Glutamatergic neuron (in vitro differentiated cells): ENCODE measurements at regions not wholly inside any gene's neighbourhood (a gene's known extent, or its start where the extent isn't known, plus 50 kb on each side); places are given as distances from the start of the nearest gene placed in this dataset.
"Not testable (repeated sequence)": the region's sequence is repeated elsewhere in the genome, so short reads cannot be mapped to it uniquely, and the experiment has no call there.

Experiments
- DNase-seq: peaks from one replicate; pipeline ENCODE4 v3.0.0; 2022
- H3K27ac Mint-ChIP-seq: one replicate; pipeline ENCODE4 v1.8.0; 2020; ENCODE audit warnings: mild to moderate bottlenecking, mixed read lengths, inconsistent platforms; ENCODE audit not compliant: unreplicated experiment
- H3K27me3 Mint-ChIP-seq: one replicate; pipeline ENCODE4 v1.8.0; 2020; ENCODE audit warnings: mild to moderate bottlenecking, moderate library complexity, mixed read lengths, inconsistent platforms; ENCODE audit not compliant: unreplicated experiment
- H3K36me3 Mint-ChIP-seq: one replicate; pipeline ENCODE4 v1.8.0; 2020; ENCODE audit warnings: mild to moderate bottlenecking, mixed read lengths, inconsistent platforms; ENCODE audit not compliant: unreplicated experiment
- H3K4me1 Mint-ChIP-seq: one replicate; pipeline ENCODE4 v1.8.0; 2020; ENCODE audit warnings: mild to moderate bottlenecking, low read depth, mixed read lengths, inconsistent platforms; ENCODE audit not compliant: unreplicated experiment
- H3K4me3 Mint-ChIP-seq: one replicate; pipeline ENCODE4 v1.8.0; 2020; ENCODE audit warnings: mild to moderate bottlenecking, mixed read lengths, inconsistent platforms; ENCODE audit not compliant: unreplicated experiment
- H3K9me3 Mint-ChIP-seq: one replicate; pipeline ENCODE4 v1.8.0; 2020; ENCODE audit warnings: mild to moderate bottlenecking, moderate library complexity, mixed read lengths, inconsistent platforms; ENCODE audit not compliant: unreplicated experiment
- CTCF ChIP-seq: fragments of 200-600 bp; sonication (generic); IDR thresholded peaks from one replicate; pipeline ENCODE4 v1.5.0; 2021; ENCODE audit not compliant: partially characterized antibody, unreplicated experiment

DNA sequence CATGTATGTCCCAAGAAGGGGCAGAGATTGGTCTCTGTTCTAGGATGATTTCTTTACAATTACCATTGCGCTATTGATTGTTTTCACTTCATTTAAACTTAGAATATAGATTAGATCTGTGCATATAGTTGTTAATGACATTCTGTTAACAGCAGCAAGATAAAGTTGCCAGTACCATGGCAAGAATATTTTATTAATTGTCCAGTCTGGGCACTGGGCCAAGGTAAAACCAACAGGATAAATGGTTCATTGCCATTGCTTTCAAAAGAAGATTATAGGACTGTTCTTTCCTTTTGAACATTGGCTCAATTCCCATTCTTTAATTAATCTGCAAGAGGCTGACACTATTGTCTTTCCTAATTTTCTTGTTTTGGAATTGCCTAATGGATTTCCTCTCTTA, 592.4 kb downstream of the RFPL4B start:
- no peak overlapping the region for H3K27ac Mint-ChIP-seq
- no peak overlapping the region for H3K4me3 Mint-ChIP-seq
- H3K4me1 Mint-ChIP-seq, result no peaks in the 10 kb centered on the region
- H3K9me3 Mint-ChIP-seq, result no peaks in the 10 kb centered on the region
- DNase-seq, result no peak
- H3K36me3 Mint-ChIP-seq, result no peaks in the 10 kb centered on the region
- no peak for TF ChIP-seq CTCF
- H3K27me3 Mint-ChIP-seq, result no peaks in the 10 kb centered on the region

DNA sequence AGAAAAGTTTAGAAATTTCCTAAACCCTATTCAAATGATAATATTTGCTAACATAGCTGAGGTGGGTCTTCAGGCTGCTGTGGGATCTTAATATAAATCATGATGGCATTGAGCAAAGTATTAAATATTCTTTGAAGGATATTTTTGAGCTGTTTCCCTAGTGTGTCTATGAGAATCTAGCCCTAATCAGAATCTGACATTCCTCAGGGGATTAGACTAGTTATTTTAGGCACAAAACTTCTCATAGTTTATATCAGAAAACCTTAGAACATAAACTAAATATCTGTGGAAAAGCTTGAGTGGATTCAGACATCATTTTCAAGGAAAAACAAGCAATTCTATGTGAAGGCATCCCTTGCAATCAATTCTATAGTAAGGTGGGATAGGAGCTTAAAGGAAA, 594.5 kb downstream of the RFPL4B start:
- Mint-ChIP-seq H3K27me3 (no peaks in the 10 kb centered on the region), H3K4me3 (no peak overlapping the region), H3K4me1 (no peaks in the 10 kb centered on the region), H3K27ac (no peak overlapping the region), H3K36me3 (no peaks in the 10 kb centered on the region), H3K9me3 (no peaks in the 10 kb centered on the region)
- no peak for TF ChIP-seq CTCF
- no peak for DNase-seq

DNA sequence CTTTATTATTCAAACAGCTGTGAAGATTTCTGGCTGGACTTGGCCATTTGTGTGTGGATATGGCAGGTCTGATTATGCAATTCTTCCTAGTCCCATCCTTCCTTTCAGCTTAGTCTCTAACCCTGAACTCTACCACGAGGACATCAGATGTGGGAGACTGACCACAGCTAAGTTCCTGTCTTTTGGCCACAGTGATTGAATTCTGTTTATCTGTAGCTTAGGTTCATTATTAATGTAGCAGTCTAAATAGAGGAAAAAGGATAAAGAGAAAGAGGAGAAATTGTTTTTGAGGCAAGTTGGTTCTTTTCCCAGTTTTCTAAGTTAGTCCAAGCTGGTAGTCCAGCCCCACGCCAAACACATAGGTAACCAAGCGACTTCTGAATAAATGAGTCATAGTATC, 598.9 kb downstream of the RFPL4B start:
- H3K27me3 Mint-ChIP-seq, result no peaks in the 10 kb centered on the region
- H3K9me3 Mint-ChIP-seq, result no peaks in the 10 kb centered on the region
- H3K4me1 Mint-ChIP-seq, result no peaks in the 10 kb centered on the region
- no peaks in the 10 kb centered on the region for H3K36me3 Mint-ChIP-seq
- DNase-seq, result no peak
- no peak overlapping the region for H3K27ac Mint-ChIP-seq
- no peak for TF ChIP-seq CTCF
- H3K4me3 Mint-ChIP-seq, result no peak overlapping the region

- no peak for DNase-seq
- Mint-ChIP-seq H3K4me3 (no peak overlapping the region), H3K36me3 (no peaks in the 10 kb centered on the region), H3K4me1 (no peaks in the 10 kb centered on the region), H3K27me3 (no peaks in the 10 kb centered on the region), H3K27ac (no peak overlapping the region), H3K9me3 (no peaks in the 10 kb centered on the region)
- no peak for TF ChIP-seq CTCF
Measured at GRCh38 chr6:112947507-112947906, 600.4 kb downstream of the RFPL4B start.

GRCh38 chr6:112951829-112952228, 604.7 kb downstream of the RFPL4B start:
- no peak for DNase-seq
- Mint-ChIP-seq H3K36me3 (no peaks in the 10 kb centered on the region), H3K27me3 (no peaks in the 10 kb centered on the region), H3K4me3 (no peak overlapping the region), H3K9me3 (no peaks in the 10 kb centered on the region), H3K4me1 (no peaks in the 10 kb centered on the region), H3K27ac (no peak overlapping the region)
- no peak for TF ChIP-seq CTCF

GRCh38 chr6:112955743-112956142, 608.6 kb downstream of the RFPL4B start:
- not testable (repeated sequence) for H3K4me3 Mint-ChIP-seq, H3K27me3 Mint-ChIP-seq, H3K27ac Mint-ChIP-seq, H3K36me3 Mint-ChIP-seq, H3K4me1 Mint-ChIP-seq, H3K9me3 Mint-ChIP-seq, DNase-seq
